Mononuclear cell (primary cell): ENCODE measurements at regions not wholly inside any gene's neighbourhood (a gene's known extent, or its start where the extent isn't known, plus 50 kb on each side); places are given as distances from the start of the nearest gene placed in this dataset.
"Not testable (repeated sequence)": the region's sequence is repeated elsewhere in the genome, so short reads cannot be mapped to it uniquely, and the experiment has no call there.

Source experiments
- H3K27me3 ChIP-seq: 2 replicates; pipeline ENCODE4 v1.6.0; 2011; ENCODE audit warnings: low read length, control low read depth; ENCODE audit not compliant: insufficient read depth
- H3K4me1 ChIP-seq: 2 replicates; pipeline ENCODE4 v1.5.1; 2011; ENCODE audit warnings: mild to moderate bottlenecking, low read length, control low read depth; ENCODE audit not compliant: insufficient read depth
- H3K4me3 ChIP-seq: 2 replicates; pipeline ENCODE4 v1.5.1; 2011; ENCODE audit warnings: mild to moderate bottlenecking, low read length, moderate library complexity
- H3K9me3 ChIP-seq: 2 replicates; pipeline ENCODE4 v1.5.1; 2011; ENCODE audit warnings: low read depth, mild to moderate bottlenecking, control low read depth, low read length

GRCh38 chr2:185255566-185255965 lies 483.0 kb upstream of the FSIP2 start:
- Histone ChIP-seq H3K9me3 (peaks cover 5% of the 10 kb centered on the region), H3K4me3 (no peak overlapping the region), H3K4me1 (no peaks in the 10 kb centered on the region), H3K27me3 (no peaks in the 10 kb centered on the region)

GRCh38 chr2:185265747-185266146 lies 472.9 kb upstream of the FSIP2 start:
- Histone ChIP-seq H3K4me3 (no peak overlapping the region), H3K27me3 (no peaks in the 10 kb centered on the region), H3K4me1 (no peaks in the 10 kb centered on the region), H3K9me3 (peaks cover 4% of the 10 kb centered on the region)

- no peaks in the 10 kb centered on the region for H3K4me1 ChIP-seq
- H3K9me3 ChIP-seq: peaks cover 4% of the 10 kb centered on the region
- no peaks in the 10 kb centered on the region for H3K27me3 ChIP-seq
- no peak overlapping the region for H3K4me3 ChIP-seq
Observed at GRCh38 chr2:185268651-185269050, 470.0 kb upstream of the FSIP2 start.

- Histone ChIP-seq H3K27me3 (no peaks in the 10 kb centered on the region), H3K4me1 (no peaks in the 10 kb centered on the region), H3K4me3 (no peak overlapping the region), H3K9me3 (no peaks in the 10 kb centered on the region)
Observed at GRCh38 chr2:185274718-185275484, 463.7 kb upstream of the FSIP2 start.

GRCh38 chr2:185275979-185276378 lies 462.6 kb upstream of the FSIP2 start:
- H3K9me3 ChIP-seq, H3K27me3 ChIP-seq, H3K4me1 ChIP-seq, H3K4me3 ChIP-seq: not testable (repeated sequence)

GRCh38 chr2:185278761-185279160 lies 459.8 kb upstream of the FSIP2 start:
- Histone ChIP-seq H3K4me1 (no peaks in the 10 kb centered on the region), H3K9me3 (no peaks in the 10 kb centered on the region), H3K4me3 (no peak overlapping the region), H3K27me3 (no peaks in the 10 kb centered on the region)

GRCh38 chr2:185279999-185280398 lies 458.6 kb upstream of the FSIP2 start:
- no peak overlapping the region for H3K4me3 ChIP-seq
- H3K4me1 ChIP-seq: no peaks in the 10 kb centered on the region
- no peaks in the 10 kb centered on the region for H3K9me3 ChIP-seq
- no peaks in the 10 kb centered on the region for H3K27me3 ChIP-seq

GRCh38 chr2:185284696-185285095 lies 453.9 kb upstream of the FSIP2 start:
- no peaks in the 10 kb centered on the region for H3K4me1 ChIP-seq
- H3K4me3 ChIP-seq: no peak overlapping the region
- no peaks in the 10 kb centered on the region for H3K9me3 ChIP-seq
- no peaks in the 10 kb centered on the region for H3K27me3 ChIP-seq

- H3K9me3 ChIP-seq, H3K4me1 ChIP-seq, H3K27me3 ChIP-seq, H3K4me3 ChIP-seq: not testable (repeated sequence)
Observed at GRCh38 chr2:185290012-185290411, 448.6 kb upstream of the FSIP2 start.

- H3K27me3 ChIP-seq: no peaks in the 10 kb centered on the region
- H3K4me3 ChIP-seq: no peak overlapping the region
- H3K9me3 ChIP-seq: no peaks in the 10 kb centered on the region
- no peaks in the 10 kb centered on the region for H3K4me1 ChIP-seq
Observed at GRCh38 chr2:185291035-185291647, 447.5 kb upstream of the FSIP2 start.

GRCh38 chr2:185299867-185300266 lies 438.7 kb upstream of the FSIP2 start:
- H3K27me3 ChIP-seq: no peaks in the 10 kb centered on the region
- H3K4me3 ChIP-seq: no peak overlapping the region
- no peaks in the 10 kb centered on the region for H3K4me1 ChIP-seq
- no peaks in the 10 kb centered on the region for H3K9me3 ChIP-seq

- Histone ChIP-seq H3K9me3 (no peaks in the 10 kb centered on the region), H3K27me3 (no peaks in the 10 kb centered on the region), H3K4me3 (no peak overlapping the region), H3K4me1 (no peaks in the 10 kb centered on the region)
Observed at GRCh38 chr2:185306119-185306518, 432.5 kb upstream of the FSIP2 start.

GRCh38 chr2:185316383-185316782 lies 422.2 kb upstream of the FSIP2 start:
- Histone ChIP-seq H3K4me3 (no peak overlapping the region), H3K9me3 (peaks cover 4% of the 10 kb centered on the region), H3K27me3 (no peaks in the 10 kb centered on the region), H3K4me1 (no peaks in the 10 kb centered on the region)

- H3K4me1 ChIP-seq: no peaks in the 10 kb centered on the region
- H3K9me3 ChIP-seq: peaks cover 4% of the 10 kb centered on the region
- H3K4me3 ChIP-seq: no peak overlapping the region
- no peaks in the 10 kb centered on the region for H3K27me3 ChIP-seq
Observed at GRCh38 chr2:185318271-185318724, 420.3 kb upstream of the FSIP2 start.

- H3K9me3 ChIP-seq: peaks cover 6% of the 10 kb centered on the region
- no peaks in the 10 kb centered on the region for H3K4me1 ChIP-seq
- no peaks in the 10 kb centered on the region for H3K27me3 ChIP-seq
- H3K4me3 ChIP-seq: no peak overlapping the region
Observed at GRCh38 chr2:185335879-185336278, 402.7 kb upstream of the FSIP2 start.

GRCh38 chr2:185337033-185337432 lies 401.6 kb upstream of the FSIP2 start:
- Histone ChIP-seq H3K4me1 (no peaks in the 10 kb centered on the region), H3K27me3 (no peaks in the 10 kb centered on the region), H3K9me3 (peaks cover 6% of the 10 kb centered on the region), H3K4me3 (no peak overlapping the region)
